ENCODE measurements at regions not wholly inside any gene's neighbourhood (a gene's known extent, or its start where the extent isn't known, plus 50 kb on each side); places are given as distances from the start of the nearest gene placed in this dataset.

GRCh38 chr13:60733933-60734332 lies 336.9 kb downstream of the TDRD3 start:
- H3K36me3 Mint-ChIP-seq (ENCODE audit: insufficient read depth, unreplicated experiment) = no peaks in the 10 kb centered on the region
- no peak for DNase-seq
- CTCF ChIA-PET = no interaction called here
- no peaks in the 10 kb centered on the region for H3K4me1 Mint-ChIP-seq (ENCODE audit: low read depth, unreplicated experiment)
- no TSS peak for BruUV-seq (replicated peaks)
- no peak overlapping the region for H3K4me3 Mint-ChIP-seq (ENCODE audit: low read depth, unreplicated experiment)
- H3K27me3 Mint-ChIP-seq (ENCODE audit: unreplicated experiment) = no peaks in the 10 kb centered on the region
- intact Hi-C loops (cut with micrococcal nuclease; ENCODE audit: unreplicated experiment) = no loop called here
- TF ChIP-seq, protein P1, sequence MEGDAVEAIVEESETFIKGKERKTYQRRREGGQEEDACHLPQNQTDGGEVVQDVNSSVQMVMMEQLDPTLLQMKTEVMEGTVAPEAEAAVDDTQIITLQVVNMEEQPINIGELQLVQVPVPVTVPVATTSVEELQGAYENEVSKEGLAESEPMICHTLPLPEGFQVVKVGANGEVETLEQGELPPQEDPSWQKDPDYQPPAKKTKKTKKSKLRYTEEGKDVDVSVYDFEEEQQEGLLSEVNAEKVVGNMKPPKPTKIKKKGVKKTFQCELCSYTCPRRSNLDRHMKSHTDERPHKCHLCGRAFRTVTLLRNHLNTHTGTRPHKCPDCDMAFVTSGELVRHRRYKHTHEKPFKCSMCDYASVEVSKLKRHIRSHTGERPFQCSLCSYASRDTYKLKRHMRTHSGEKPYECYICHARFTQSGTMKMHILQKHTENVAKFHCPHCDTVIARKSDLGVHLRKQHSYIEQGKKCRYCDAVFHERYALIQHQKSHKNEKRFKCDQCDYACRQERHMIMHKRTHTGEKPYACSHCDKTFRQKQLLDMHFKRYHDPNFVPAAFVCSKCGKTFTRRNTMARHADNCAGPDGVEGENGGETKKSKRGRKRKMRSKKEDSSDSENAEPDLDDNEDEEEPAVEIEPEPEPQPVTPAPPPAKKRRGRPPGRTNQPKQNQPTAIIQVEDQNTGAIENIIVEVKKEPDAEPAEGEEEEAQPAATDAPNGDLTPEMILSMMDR (IDR thresholded peaks at IDR 0.05; ENCODE audit: unreplicated experiment) = no peak
- H3K9me3 Mint-ChIP-seq (ENCODE audit: low read depth, unreplicated experiment) = no peaks in the 10 kb centered on the region
- no peak overlapping the region for H3K27ac Mint-ChIP-seq (ENCODE audit: unreplicated experiment)

- no peaks in the 10 kb centered on the region for H3K36me3 Mint-ChIP-seq (ENCODE audit: insufficient read depth, unreplicated experiment)
- no peaks in the 10 kb centered on the region for H3K9me3 Mint-ChIP-seq (ENCODE audit: low read depth, unreplicated experiment)
- H3K27ac Mint-ChIP-seq (ENCODE audit: unreplicated experiment) = no peak overlapping the region
- CTCF ChIA-PET = no interaction called here
- no peaks in the 10 kb centered on the region for H3K4me1 Mint-ChIP-seq (ENCODE audit: low read depth, unreplicated experiment)
- no peak for DNase-seq
- BruUV-seq (replicated peaks) = no TSS peak
- TF ChIP-seq, protein P1 (IDR thresholded peaks at IDR 0.05; ENCODE audit: unreplicated experiment) = no peak
- intact Hi-C loops (cut with micrococcal nuclease; ENCODE audit: unreplicated experiment) = no loop called here
- H3K4me3 Mint-ChIP-seq (ENCODE audit: low read depth, unreplicated experiment) = no peak overlapping the region
- H3K27me3 Mint-ChIP-seq (ENCODE audit: unreplicated experiment) = no peaks in the 10 kb centered on the region
These were observed 330.1 kb downstream of the TDRD3 start for GRCh38 chr13:60727140-60727539.

- CTCF ChIA-PET = no interaction called here
- TF ChIP-seq, protein P1 (IDR thresholded peaks at IDR 0.05; ENCODE audit: unreplicated experiment) = no peak
- no peak for DNase-seq
These were observed 324.0 kb downstream of the TDRD3 start for GRCh38 chr13:60721063-60721462.

DNA sequence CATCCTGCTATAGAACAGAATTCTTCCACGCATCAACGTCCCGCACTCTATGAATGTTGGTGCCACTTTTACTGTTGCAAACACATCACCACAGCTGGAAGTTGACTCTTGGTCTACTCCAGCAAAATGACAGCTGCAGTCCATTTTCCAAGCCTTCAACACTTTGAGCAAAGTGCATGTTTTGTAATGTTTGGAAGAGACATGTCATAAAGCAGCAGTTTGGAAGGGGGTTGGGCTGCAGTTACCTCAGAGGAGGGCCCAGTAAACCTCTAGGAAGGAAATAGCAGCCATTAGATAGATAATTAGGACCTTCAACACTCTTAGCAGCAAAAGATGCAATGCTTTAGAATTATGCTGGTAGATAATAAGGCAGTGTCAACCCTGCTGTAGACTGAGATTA lies 323.6 kb downstream of the TDRD3 start:
- Mint-ChIP-seq H3K27me3 (ENCODE audit: unreplicated experiment) (no peaks in the 10 kb centered on the region), H3K4me3 (ENCODE audit: low read depth, unreplicated experiment) (no peak overlapping the region), H3K4me1 (ENCODE audit: low read depth, unreplicated experiment) (no peaks in the 10 kb centered on the region), H3K27ac (ENCODE audit: unreplicated experiment) (no peak overlapping the region), H3K36me3 (ENCODE audit: insufficient read depth, unreplicated experiment) (no peaks in the 10 kb centered on the region), H3K9me3 (ENCODE audit: low read depth, unreplicated experiment) (no peaks in the 10 kb centered on the region)
- CTCF ChIA-PET = no interaction called here
- TF ChIP-seq, protein P1 (IDR thresholded peaks at IDR 0.05; ENCODE audit: unreplicated experiment) = no peak
- BruUV-seq (replicated peaks) = no TSS peak
- intact Hi-C loops (cut with micrococcal nuclease; ENCODE audit: unreplicated experiment) = no loop called here
- DNase-seq = no peak

More at GRCh38 chr13:60721063-60721462, 324.0 kb downstream of the TDRD3 start:
- no TSS peak for BruUV-seq (replicated peaks)
- no peaks in the 10 kb centered on the region for H3K36me3 Mint-ChIP-seq (ENCODE audit: insufficient read depth, unreplicated experiment)
- no peak overlapping the region for H3K4me3 Mint-ChIP-seq (ENCODE audit: low read depth, unreplicated experiment)
- H3K9me3 Mint-ChIP-seq (ENCODE audit: low read depth, unreplicated experiment) = no peaks in the 10 kb centered on the region
- intact Hi-C loops (cut with micrococcal nuclease; ENCODE audit: unreplicated experiment) = no loop called here
- H3K4me1 Mint-ChIP-seq (ENCODE audit: low read depth, unreplicated experiment) = no peaks in the 10 kb centered on the region
- H3K27me3 Mint-ChIP-seq (ENCODE audit: unreplicated experiment) = no peaks in the 10 kb centered on the region
- no peak overlapping the region for H3K27ac Mint-ChIP-seq (ENCODE audit: unreplicated experiment)

GRCh38 chr13:60716313-60716712 lies 319.3 kb downstream of the TDRD3 start:
- no peaks in the 10 kb centered on the region for H3K27me3 Mint-ChIP-seq (ENCODE audit: unreplicated experiment)
- H3K9me3 Mint-ChIP-seq (ENCODE audit: low read depth, unreplicated experiment) = no peaks in the 10 kb centered on the region
- no TSS peak for BruUV-seq (replicated peaks)
- TF ChIP-seq, protein P1 (IDR thresholded peaks at IDR 0.05; ENCODE audit: unreplicated experiment) = no peak
- H3K36me3 Mint-ChIP-seq (ENCODE audit: insufficient read depth, unreplicated experiment) = no peaks in the 10 kb centered on the region
- no peak overlapping the region for H3K4me3 Mint-ChIP-seq (ENCODE audit: low read depth, unreplicated experiment)
- CTCF ChIA-PET = no interaction called here
- DNase-seq = no peak
- no peak overlapping the region for H3K27ac Mint-ChIP-seq (ENCODE audit: unreplicated experiment)
- H3K4me1 Mint-ChIP-seq (ENCODE audit: low read depth, unreplicated experiment) = no peaks in the 10 kb centered on the region
- intact Hi-C loops (cut with micrococcal nuclease; ENCODE audit: unreplicated experiment) = no loop called here

Data from Calu3 (cell line).